HG03066 (cell line): ENCODE measurements at regions not wholly inside any gene's neighbourhood (a gene's known extent, or its start where the extent isn't known, plus 50 kb on each side); places are given as distances from the start of the nearest gene placed in this dataset.

Experiments used
- ATAC-seq: cut with Tn5 transposase; IDR thresholded peaks from one replicate; pipeline ENCODE4 v1.9.1; 2021; ENCODE audit warnings: low read depth; ENCODE audit not compliant: unreplicated experiment

DNA sequence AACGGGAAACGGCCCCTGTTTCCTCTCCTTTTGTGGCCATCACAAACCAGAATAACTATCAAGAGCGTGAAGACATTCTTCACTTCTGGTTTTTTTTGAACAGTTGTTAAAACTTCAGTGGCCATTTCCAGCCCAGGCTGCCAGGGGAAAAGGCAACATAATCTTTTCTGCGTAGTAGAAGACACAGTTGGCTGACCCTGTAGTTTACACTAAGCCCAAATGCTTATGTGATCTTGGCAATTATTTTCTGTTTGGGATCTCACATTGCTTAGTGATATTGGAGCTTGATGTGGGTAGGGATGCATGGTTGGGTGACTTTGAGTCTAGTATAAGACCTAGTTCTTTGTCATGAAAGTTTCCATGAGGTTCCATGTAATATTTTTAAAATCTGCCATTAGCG, 449.4 kb upstream of the CDH4 start:
- ATAC-seq, result no peak

- ATAC-seq, result no peak
These were observed 448.6 kb upstream of the CDH4 start for GRCh38 chr20:60803335-60804055.

- ATAC-seq, result no peak
These were observed 447.7 kb upstream of the CDH4 start for GRCh38 chr20:60804240-60804917.

GRCh38 chr20:60804918-60805630, 447.0 kb upstream of the CDH4 start:
- ATAC-seq, result no peak

DNA sequence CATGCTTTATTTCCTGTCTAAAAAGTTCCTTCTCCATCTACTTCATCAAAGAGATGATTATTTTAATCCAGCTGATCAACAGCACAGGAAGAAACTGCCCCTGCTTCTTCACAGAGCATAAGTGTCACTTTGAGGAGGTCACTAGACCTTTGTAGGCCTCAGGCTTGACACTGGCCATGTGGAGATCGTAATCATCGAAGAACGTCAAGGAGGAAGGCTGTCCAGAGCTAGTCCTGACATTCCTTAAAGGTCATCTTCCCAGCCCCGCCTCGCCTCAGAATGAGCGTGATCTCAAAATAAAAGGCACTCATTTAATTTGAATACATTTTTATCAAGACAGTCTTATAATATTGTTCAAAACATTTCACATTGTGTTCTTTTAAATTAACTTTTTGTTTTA, 445.7 kb upstream of the CDH4 start:
- ATAC-seq, result no peak

GRCh38 chr20:60806824-60807223, 445.2 kb upstream of the CDH4 start:
- ATAC-seq, result no peak

- no peak for ATAC-seq
These were observed 443.9 kb upstream of the CDH4 start for GRCh38 chr20:60808003-60808672.

- ATAC-seq, result no peak
These were observed 443.4 kb upstream of the CDH4 start for GRCh38 chr20:60808701-60809100.

DNA sequence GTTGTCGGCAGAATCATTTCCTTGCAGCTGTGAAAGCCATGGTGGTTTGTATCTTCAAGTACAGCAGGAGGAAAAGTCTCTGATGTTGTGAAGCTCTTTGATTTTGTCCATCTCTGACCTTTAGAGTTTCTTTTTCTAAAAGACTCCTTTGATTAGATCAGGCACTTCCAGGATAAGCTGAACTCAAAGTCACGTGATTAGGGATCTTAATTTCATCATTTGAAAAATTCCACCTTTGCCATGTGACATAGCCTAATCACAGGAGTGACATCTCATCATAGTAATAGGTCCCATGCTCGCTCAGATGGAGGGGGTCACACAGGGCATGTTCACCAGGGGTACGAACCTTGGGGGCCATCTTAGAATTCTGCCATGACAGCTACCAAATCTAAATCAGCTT, 441.5 kb upstream of the CDH4 start:
- ATAC-seq, result no peak

- no peak for ATAC-seq
These were observed 439.5 kb upstream of the CDH4 start for GRCh38 chr20:60812561-60812960.

DNA sequence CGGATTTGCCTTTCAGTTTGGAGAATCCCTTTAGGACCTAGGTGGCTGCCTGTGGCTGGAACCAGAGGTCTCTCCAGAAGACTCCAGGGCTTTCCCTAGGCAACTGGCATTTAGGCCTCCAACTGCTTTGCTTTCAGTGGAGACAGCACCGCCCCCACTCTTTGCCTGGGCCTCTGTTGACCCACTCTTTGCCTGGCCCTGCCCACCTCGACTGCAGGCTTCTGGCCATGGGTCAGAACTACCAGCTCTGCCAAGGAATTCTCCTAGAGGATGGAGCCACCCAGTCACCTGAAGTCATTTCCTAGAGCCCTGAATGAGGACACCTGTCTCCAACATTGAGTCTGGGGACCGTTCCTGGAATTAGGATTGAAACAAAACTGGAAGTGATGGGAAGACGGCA, 439.0 kb upstream of the CDH4 start:
- ATAC-seq, result no peak

- no peak for ATAC-seq
These were observed 436.4 kb upstream of the CDH4 start for GRCh38 chr20:60815656-60816055.

- ATAC-seq, result no peak
These were observed 435.2 kb upstream of the CDH4 start for GRCh38 chr20:60816901-60817300.

GRCh38 chr20:60817891-60818290, 434.2 kb upstream of the CDH4 start:
- no peak for ATAC-seq

GRCh38 chr20:60819511-60819910, 432.6 kb upstream of the CDH4 start:
- ATAC-seq, result no peak

GRCh38 chr20:60820149-60820548, 431.9 kb upstream of the CDH4 start:
- no peak for ATAC-seq

DNA sequence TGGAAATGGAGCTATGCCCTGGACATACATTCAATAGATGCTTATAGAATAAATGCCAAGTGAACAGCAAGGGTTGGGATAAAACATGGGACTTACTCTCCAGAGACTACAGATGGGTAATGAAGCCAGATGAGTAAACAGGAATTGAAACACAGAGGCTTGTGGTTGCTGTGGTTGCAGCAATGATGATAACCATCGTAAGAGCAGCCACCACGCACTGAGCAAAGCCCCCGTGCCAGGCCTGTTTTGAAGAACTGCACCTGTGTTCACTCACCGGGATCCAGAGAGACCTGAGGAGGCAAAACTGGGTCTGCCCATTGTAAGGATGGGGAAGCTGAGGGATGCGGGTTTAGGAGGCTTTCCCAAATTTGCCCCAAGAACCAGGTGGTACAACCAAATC, 431.1 kb upstream of the CDH4 start:
- ATAC-seq, result no peak

DNA sequence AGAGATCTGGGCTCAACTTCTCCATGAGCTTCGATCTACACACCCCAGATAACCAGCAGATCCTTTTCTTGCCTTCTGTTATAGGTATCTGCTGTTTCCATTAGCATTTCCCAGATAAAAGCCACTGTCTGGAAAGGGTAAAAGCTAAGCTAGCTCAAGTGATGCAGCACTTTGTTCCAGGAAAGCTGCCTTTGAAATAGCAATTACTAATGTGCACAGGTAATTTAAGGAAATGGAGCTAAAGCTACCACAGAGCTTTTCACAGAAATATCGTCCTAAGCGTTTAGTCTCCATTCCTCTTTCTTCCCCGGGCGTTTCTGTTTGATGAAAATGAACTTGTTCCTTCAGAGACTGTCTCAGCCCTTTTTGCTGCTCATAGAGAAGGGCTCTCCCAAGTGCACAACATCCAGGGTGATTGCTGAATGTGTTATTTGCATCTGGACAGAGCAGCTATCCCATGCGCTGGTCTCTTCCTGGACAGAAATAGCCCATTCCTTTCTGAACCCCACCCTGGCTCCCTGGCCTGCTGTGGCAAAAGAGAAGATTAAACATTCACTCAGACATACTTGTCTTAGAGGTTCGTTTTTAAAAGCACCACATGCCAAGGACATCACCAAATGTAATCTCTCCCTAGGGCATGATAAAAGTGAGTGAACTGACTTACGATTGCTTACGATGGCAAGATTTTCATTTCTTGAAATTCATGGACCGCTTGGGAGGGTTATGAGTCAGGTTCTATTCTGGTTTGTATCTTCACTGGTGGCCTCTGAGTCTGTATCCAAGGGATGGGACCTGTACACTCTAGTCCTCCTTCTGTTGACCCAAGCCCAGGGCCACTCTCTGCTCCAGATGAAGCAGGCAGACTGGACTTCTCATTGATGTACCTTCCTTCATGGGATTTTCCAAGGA, 429.1 kb upstream of the CDH4 start:
- no peak for ATAC-seq

GRCh38 chr20:60835876-60836275, 416.2 kb upstream of the CDH4 start:
- ATAC-seq, result no peak

GRCh38 chr20:60837173-60837770, 414.8 kb upstream of the CDH4 start:
- ATAC-seq, result no peak
